H4 (cell line): ENCODE measurements at regions not wholly inside any gene's neighbourhood (a gene's known extent, or its start where the extent isn't known, plus 50 kb on each side); places are given as distances from the start of the nearest gene placed in this dataset.
"Not testable (repeated sequence)": the region's sequence is repeated elsewhere in the genome, so short reads cannot be mapped to it uniquely, and the experiment has no call there.

Experiments used
- DNase-seq: peaks from one replicate; pipeline ENCODE4 v3.0.0-alpha.2; 2015; ENCODE audit warnings: low spot score

GRCh38 chr2:150267651-150268415 lies 219.6 kb downstream of the RND3 start:
- no peak for DNase-seq

- no peak for DNase-seq
Observed at GRCh38 chr2:150266931-150267330, 220.5 kb downstream of the RND3 start.

GRCh38 chr2:150264442-150264841 lies 223.0 kb downstream of the RND3 start:
- DNase-seq = no peak

GRCh38 chr2:150261691-150262090 lies 225.8 kb downstream of the RND3 start:
- no peak for DNase-seq

- DNase-seq = no peak
Observed at GRCh38 chr2:150260636-150261035, 226.8 kb downstream of the RND3 start.

GRCh38 chr2:150259746-150260145 lies 227.7 kb downstream of the RND3 start:
- peak; percentile 25 for DNase-seq

GRCh38 chr2:150258781-150259307 lies 228.6 kb downstream of the RND3 start:
- DNase-seq = no peak

GRCh38 chr2:150256736-150257135 lies 230.7 kb downstream of the RND3 start:
- DNase-seq = no peak

GRCh38 chr2:150255528-150255927 lies 231.9 kb downstream of the RND3 start:
- DNase-seq = no peak

GRCh38 chr2:150249735-150250134 lies 237.7 kb downstream of the RND3 start:
- not testable (repeated sequence) for DNase-seq

GRCh38 chr2:150247481-150247880 lies 240.0 kb downstream of the RND3 start:
- DNase-seq = no peak

- peak; percentile 91 for DNase-seq
Observed at GRCh38 chr2:150234787-150235446, 252.6 kb downstream of the RND3 start.

GRCh38 chr2:150232871-150233270 lies 254.6 kb downstream of the RND3 start:
- DNase-seq = no peak

- DNase-seq = no peak
Observed at GRCh38 chr2:150232321-150232720, 255.1 kb downstream of the RND3 start.

GRCh38 chr2:150230616-150231015 lies 256.9 kb downstream of the RND3 start:
- DNase-seq = no peak

GRCh38 chr2:150230004-150230403 lies 257.5 kb downstream of the RND3 start:
- no peak for DNase-seq

GRCh38 chr2:150228936-150229335 lies 258.5 kb downstream of the RND3 start:
- DNase-seq = no peak

- no peak for DNase-seq
Observed at GRCh38 chr2:150225030-150225429, 262.4 kb downstream of the RND3 start.

GRCh38 chr2:150224321-150224720 lies 263.1 kb downstream of the RND3 start:
- DNase-seq = no peak

- no peak for DNase-seq
Observed at GRCh38 chr2:150222942-150223341, 264.5 kb downstream of the RND3 start.

GRCh38 chr2:150222379-150222778 lies 265.1 kb downstream of the RND3 start:
- DNase-seq = no peak

- no peak for DNase-seq
Observed at GRCh38 chr2:150219861-150220260, 267.6 kb downstream of the RND3 start.

GRCh38 chr2:150215041-150215440 lies 272.4 kb downstream of the RND3 start:
- no peak for DNase-seq
